Adipocyte (in vitro differentiated cells): ENCODE measurements at regions not wholly inside any gene's neighbourhood (a gene's known extent, or its start where the extent isn't known, plus 50 kb on each side); places are given as distances from the start of the nearest gene placed in this dataset.

Experiments
- DNase-seq: peaks from one replicate; pipeline ENCODE4 v3.0.0-alpha.2; 2015; ENCODE audit warnings: low read depth
- H3K27me3 ChIP-seq: replicated peaks from 2 replicates; pipeline ENCODE4 v1.7.0; 2013; ENCODE audit warnings: mild to moderate bottlenecking, low read length, moderate library complexity; ENCODE audit not compliant: control insufficient read depth, insufficient read depth
- H3K36me3 ChIP-seq: 2 replicates; pipeline ENCODE4 v1.7.0; 2013; ENCODE audit warnings: low read length, mild to moderate bottlenecking, moderate library complexity; ENCODE audit not compliant: control insufficient read depth, insufficient read depth, severe bottlenecking
- H3K4me1 ChIP-seq: 2 replicates; pipeline ENCODE4 v1.7.0; 2013; ENCODE audit warnings: mild to moderate bottlenecking, low read length, moderate library complexity; ENCODE audit not compliant: control insufficient read depth, insufficient read depth
- H3K4me3 ChIP-seq: 2 replicates; pipeline ENCODE4 v1.7.0; 2013; ENCODE audit warnings: mild to moderate bottlenecking, low read length, moderate library complexity
- H3K9ac ChIP-seq: 2 replicates; pipeline ENCODE4 v1.7.0; 2013; ENCODE audit warnings: mild to moderate bottlenecking, low read length, moderate library complexity
- H3K9me3 ChIP-seq: 2 replicates; pipeline ENCODE4 v1.7.0; 2013; ENCODE audit warnings: mild to moderate bottlenecking, low read length, moderate library complexity; ENCODE audit not compliant: control insufficient read depth

DNA sequence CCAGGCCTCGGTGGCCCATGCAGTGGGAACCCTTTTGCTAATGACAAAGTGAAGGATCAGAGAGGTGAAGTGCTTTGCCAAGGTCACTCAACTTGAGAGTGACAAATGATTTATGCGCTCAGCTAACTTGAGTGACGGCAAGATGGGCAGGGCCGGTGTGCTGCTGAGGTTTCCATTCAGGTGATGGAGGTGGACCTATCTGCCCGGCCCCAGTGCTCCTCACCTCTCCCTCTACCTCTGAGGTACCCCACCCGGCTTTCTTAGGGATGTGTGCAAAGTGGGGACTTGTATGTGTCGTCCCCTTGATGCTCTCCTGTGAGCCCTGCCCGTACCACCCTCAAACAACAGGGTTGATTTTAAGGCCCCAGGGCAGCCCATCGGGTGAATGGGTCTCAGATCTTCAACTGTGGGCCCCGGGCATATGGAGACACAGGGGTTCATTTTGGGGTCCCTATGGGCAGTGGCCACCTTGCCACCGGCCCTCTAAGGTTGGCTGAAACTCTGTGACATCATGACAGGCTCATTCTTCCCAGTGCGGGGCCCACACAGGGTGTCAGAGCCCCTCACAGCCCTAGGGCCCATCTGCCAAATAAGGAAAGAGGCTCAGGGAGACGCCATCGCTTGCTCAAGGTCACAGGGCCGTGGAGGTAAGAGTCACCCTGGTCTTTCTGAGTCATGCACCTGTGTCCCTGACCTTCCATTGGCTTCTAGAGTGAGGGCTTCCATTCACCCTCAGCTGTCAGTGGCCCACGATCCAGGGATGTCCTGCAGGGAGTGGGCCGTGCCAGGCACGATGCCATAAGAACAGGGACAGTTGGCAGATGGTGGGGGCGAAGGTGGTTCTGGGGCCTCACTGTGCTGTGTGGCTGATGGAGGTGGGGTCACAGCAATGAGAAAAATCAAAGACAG lies 170.6 kb upstream of the MVB12B start:
- no peaks in the 10 kb centered on the region for H3K4me1 ChIP-seq
- H3K4me3 ChIP-seq = no peak overlapping the region
- H3K9me3 ChIP-seq = no peaks in the 10 kb centered on the region
- peaks cover 57% of the 10 kb centered on the region for H3K27me3 ChIP-seq
- no peak for DNase-seq
- H3K36me3 ChIP-seq = no peaks in the 10 kb centered on the region
- no peak overlapping the region for H3K9ac ChIP-seq

DNA sequence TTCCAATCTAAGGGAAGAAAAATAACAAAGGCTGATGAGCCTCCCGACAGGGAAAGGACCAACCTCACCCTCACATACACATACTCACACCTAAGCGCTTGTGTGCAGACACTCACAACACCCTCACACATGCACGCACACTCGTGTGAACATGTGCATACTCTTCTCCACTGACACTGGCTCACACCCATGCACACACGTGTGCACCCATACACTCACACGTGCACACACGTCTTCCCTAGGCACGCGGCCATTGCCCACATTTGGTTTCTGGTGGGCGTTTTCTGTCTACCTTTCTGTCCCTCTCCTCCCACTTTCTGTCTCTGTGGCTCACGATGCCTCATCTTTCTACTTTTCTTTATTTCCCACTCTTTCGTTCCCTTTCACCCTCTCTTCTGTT lies 169.7 kb upstream of the MVB12B start:
- peaks cover 53% of the 10 kb centered on the region for H3K27me3 ChIP-seq
- H3K4me1 ChIP-seq = no peaks in the 10 kb centered on the region
- no peak overlapping the region for H3K9ac ChIP-seq
- no peaks in the 10 kb centered on the region for H3K36me3 ChIP-seq
- H3K9me3 ChIP-seq = no peaks in the 10 kb centered on the region
- DNase-seq = no peak
- H3K4me3 ChIP-seq = no peak overlapping the region

DNA sequence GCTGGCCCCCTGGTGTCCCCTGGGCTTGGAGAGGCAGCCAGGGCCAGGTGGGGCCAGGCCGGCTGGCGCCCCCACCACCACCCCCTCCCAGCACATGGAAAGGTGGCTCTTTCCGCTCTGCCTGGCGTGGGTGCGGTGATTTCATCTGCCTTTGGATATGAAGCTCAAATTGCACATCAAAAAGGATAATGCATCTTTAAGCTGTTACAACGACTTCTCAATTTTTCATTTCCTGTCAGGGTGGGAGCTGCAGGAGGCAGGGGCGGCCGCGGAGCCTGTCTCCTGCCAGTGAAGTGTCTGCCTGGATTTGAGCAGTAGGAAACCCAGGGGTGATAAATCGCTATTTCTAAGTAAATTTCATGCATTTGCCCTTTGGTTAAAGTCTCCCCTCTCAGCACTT lies 169.2 kb upstream of the MVB12B start:
- no peaks in the 10 kb centered on the region for H3K4me1 ChIP-seq
- no peak for DNase-seq
- H3K9me3 ChIP-seq = no peaks in the 10 kb centered on the region
- no peak overlapping the region for H3K4me3 ChIP-seq
- no peaks in the 10 kb centered on the region for H3K36me3 ChIP-seq
- H3K27me3 ChIP-seq = peaks cover 48% of the 10 kb centered on the region
- no peak overlapping the region for H3K9ac ChIP-seq

DNA sequence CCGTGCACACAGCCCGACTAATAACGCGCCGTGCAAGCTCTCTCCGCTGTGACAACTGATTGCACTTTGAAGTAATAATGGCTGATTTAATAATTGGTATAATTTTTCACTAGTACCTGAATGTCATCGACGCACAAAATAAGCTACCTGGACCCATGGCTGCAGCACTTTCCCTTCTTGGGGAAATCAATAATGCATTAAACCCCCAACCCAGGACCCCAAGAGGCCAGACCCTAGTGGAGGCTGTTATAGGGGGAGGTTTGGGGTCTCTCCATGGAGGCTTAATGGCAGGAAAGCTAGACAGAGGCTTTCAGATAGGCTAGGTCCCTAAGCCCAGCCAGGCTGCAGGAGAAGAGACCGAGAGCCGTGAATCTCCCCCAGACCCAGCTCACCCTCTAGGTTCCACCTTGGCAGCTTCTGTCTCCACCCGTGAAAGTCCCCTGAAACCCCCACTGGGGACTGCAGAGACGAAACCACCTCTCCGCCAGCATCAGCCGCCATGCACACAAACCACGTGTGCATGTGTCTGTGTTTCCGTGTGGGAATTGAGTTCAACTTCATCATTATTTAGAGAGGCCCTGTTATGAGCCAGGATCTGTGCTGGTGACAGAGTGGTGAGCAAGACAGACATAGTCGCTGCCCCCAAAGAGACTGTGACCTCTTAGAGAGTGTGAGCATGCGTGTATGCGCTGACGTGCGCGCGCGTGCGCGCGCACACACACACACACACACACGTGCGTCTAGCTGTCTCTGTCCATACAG lies 168.6 kb upstream of the MVB12B start:
- no peak overlapping the region for H3K9ac ChIP-seq
- no peak overlapping the region for H3K4me3 ChIP-seq
- H3K4me1 ChIP-seq = no peaks in the 10 kb centered on the region
- H3K27me3 ChIP-seq = peaks cover 46% of the 10 kb centered on the region
- no peaks in the 10 kb centered on the region for H3K9me3 ChIP-seq
- no peaks in the 10 kb centered on the region for H3K36me3 ChIP-seq
- no peak for DNase-seq

DNA sequence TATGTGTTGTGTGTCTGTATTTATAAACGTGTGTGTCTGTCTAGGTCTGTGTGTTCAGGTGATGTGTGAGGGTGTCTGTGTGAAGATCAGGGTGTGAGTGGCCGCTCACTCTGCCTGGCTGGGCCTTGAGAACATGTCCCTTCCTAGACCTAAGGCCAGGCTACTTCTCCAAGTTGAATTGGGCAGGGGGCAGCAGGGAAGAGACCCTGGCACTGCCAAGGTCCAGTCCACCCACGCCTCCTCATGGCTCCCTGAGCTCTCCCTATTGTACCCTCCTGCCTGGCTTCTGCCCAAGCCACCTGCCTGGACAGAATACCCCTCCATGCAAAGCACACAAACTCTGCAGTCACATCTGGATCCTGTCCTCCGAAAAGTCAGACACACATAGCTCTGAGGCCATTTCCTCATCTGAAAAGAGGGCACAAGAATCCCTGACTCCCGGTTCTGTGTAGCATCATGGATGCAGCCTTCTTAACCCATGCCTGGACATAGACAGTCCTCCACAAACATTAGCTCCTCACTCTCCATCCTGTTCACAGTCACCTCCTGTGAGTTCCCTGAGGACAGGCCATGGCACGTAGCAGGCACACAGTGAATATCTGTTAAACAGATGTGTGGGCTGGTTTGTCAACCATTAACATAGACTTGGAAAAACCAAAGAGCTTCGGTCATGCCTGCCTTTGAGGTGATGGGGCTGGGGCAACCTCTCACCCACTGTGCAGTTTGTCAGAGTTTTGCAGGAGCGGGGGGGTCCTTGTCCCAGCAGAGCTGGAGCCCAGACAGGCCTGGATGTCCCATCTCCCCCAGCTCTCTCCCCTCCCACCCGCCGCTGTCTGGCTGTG lies 167.8 kb upstream of the MVB12B start:
- H3K9ac ChIP-seq = no peak overlapping the region
- H3K36me3 ChIP-seq = no peaks in the 10 kb centered on the region
- DNase-seq = no peak
- no peaks in the 10 kb centered on the region for H3K9me3 ChIP-seq
- H3K4me1 ChIP-seq = no peaks in the 10 kb centered on the region
- H3K4me3 ChIP-seq = no peak overlapping the region
- H3K27me3 ChIP-seq = peaks cover 49% of the 10 kb centered on the region

DNA sequence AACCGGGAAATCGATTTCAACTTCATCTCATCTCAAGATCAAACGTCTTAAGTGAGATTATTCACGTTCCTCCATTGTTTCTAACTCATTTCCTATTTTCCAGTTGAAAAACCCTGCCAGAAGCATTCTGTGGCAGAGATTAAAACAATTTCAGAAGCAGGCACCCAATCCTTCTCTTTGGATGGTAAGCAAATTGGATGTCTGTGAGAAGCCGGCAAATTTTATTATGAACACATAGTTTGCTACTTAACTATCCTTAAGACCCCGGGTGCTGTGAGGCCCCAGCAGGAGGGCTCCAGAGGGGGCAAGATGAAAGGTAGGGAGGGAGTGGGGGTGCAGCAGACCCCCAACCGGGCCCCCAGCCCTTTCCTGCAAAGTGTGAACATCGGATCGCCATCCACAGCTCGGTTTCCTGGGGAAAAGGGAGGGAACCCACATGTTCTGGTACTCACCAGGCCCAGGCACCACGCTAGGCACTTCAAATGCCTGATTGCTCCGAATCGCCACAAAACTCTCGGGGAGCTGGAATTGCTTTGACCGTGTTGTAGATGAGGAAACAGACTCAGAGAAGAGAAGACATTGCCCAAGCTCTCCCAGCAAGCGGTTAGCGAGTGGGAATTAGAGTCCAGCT lies 167.1 kb upstream of the MVB12B start:
- no peaks in the 10 kb centered on the region for H3K36me3 ChIP-seq

DNA sequence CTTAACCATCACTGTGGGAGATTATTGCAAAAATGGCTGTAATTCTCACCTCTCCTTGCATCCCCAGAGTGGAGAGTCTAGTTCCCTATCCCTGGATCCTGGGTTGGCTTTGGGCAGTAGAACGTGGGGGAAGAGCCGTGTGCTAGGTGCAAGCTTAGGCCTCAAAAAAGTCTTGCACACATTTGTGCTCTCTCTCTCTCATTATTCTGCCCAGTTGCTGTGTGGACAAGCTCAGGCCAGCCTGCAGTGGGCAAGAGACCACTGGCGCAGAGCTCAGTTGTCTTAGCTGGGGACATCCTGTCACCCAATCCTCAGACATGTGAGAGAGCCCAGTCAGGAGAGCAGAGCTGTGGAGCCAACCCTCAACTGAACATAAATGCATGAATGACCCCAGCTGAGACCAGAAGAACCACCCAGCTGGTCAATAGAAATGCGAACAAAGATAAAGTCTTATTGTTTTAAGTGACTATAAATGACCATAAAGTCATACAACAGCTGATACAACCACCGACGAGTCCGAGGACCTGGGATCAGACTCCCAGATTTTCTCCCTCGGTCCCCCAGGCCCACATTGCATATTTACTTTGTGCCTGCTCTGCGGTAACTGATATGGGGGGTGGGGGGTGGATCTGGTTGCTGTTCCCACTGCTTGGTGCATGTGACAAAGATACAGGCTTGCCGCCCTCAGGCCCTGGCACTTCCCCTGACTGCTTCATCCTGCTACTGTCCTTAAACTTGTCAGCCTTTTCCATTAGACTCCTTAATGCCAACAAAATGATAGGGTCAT lies 166.4 kb upstream of the MVB12B start:
- Histone ChIP-seq H3K4me3 (no peak overlapping the region), H3K9me3 (no peaks in the 10 kb centered on the region), H3K9ac (no peak overlapping the region), H3K4me1 (no peaks in the 10 kb centered on the region), H3K36me3 (no peaks in the 10 kb centered on the region), H3K27me3 (peaks cover 43% of the 10 kb centered on the region)
- no peak for DNase-seq

More for the DNA sequence above, 167.1 kb upstream of the MVB12B start:
- Histone ChIP-seq H3K27me3 (peaks cover 43% of the 10 kb centered on the region), H3K4me3 (no peak overlapping the region), H3K4me1 (no peaks in the 10 kb centered on the region), H3K9ac (no peak overlapping the region), H3K9me3 (no peaks in the 10 kb centered on the region)
- no peak for DNase-seq

DNA sequence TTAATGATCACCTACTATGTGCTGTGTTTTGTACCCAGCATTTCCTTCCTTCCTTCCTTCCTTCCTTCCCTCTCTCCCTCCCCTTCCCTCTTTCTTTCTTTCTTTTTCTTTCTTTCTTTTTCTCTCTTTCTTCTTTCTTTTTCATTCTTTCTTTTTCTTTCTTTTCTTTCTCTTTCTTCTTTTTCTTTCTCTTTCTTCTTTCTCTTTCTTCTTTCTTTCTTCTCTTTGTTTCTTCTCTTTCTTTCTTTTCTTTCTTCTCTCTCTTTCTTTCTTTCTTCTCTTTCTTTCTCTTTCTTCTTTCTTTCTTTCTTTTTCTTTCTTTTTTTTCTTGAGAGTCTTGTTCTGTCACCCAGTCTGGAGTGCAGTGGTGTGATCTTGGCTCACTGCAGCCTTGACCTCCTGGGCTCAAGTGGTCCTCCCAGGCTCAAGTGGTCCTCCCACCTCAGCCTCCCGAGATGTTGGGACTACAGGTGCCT lies 165.7 kb upstream of the MVB12B start:
- no peaks in the 10 kb centered on the region for H3K9me3 ChIP-seq

DNA sequence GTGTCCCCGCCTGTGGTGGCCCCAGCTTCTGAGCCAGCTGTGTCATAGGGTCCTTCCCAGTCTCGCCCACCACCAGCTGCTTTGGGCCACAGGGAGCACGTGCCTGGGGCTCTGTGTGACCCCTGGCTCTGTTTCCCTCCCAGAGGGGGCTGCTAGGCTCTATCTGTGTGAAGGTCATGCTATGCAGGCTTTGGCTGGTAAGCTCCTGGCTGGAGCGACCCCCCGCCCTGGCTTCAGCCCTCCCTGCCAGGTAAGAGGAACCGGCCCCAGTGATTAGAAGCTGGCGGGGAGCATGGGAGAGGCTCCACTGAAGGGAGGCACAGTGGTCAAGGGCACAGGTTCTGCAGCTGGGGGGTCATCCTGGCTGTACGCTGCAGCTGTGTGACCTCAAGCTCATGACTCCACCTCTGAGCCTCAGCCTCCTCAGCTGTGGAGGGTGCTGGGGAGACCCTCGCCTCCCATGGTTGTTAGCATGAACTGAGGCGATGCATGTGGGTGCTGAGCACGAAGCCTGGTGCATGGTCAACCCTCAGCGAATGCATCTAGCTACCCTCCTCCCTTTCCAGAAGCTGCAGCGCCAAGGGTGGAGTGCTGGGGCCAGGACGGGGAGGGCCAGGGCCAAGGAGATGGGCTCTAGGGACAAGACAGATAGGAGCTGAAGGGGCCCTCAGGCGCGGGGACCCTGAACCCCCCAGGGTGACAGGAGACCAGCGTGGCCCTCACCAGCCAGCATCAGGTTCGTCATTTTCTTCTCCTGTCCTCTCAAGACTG lies 163.8 kb upstream of the MVB12B start:
- no peak overlapping the region for H3K9ac ChIP-seq
- no peaks in the 10 kb centered on the region for H3K36me3 ChIP-seq
- DNase-seq = no peak
- H3K27me3 ChIP-seq = peaks cover 29% of the 10 kb centered on the region
- no peak overlapping the region for H3K4me3 ChIP-seq
- no peaks in the 10 kb centered on the region for H3K4me1 ChIP-seq
- peaks cover 3% of the 10 kb centered on the region for H3K9me3 ChIP-seq

More for the DNA sequence above, 165.7 kb upstream of the MVB12B start:
- no peak overlapping the region for H3K4me3 ChIP-seq
- DNase-seq = no peak
- H3K9ac ChIP-seq = no peak overlapping the region
- H3K4me1 ChIP-seq = no peaks in the 10 kb centered on the region
- H3K36me3 ChIP-seq = no peaks in the 10 kb centered on the region
- peaks cover 41% of the 10 kb centered on the region for H3K27me3 ChIP-seq
